Thoracic aorta (tissue), 2 donors: ENCODE measurements at regions not wholly inside any gene's neighbourhood (a gene's known extent, or its start where the extent isn't known, plus 50 kb on each side); places are given as distances from the start of the nearest gene placed in this dataset.

Experiments used
- ATAC-seq: fragments of 150-250 bp; one replicate; pipeline ENCODE4 v1.8.0; 2017; ENCODE audit warnings: low read depth; ENCODE audit not compliant: insufficient number of reproducible peaks, low FRiP score
- DNase-seq: peaks from one replicate; pipeline ENCODE4 v3.0.0-alpha.2; 2020; ENCODE audit warnings: low spot score
- H3K27ac ChIP-seq, 2 donors: fragments of 200-600 bp; sonication (generic); 1 replicate in 1 of 2; 2 replicates in 1 of 2; pipeline ENCODE4 v1.5.1; 2016; ENCODE audit warnings: mild to moderate bottlenecking in 2 of 2, moderate library complexity in 2 of 2
- H3K27me3 ChIP-seq: fragments of 200-600 bp; sonication (generic); replicated peaks from 2 replicates; pipeline ENCODE4 v1.6.0; 2016; ENCODE audit warnings: mild to moderate bottlenecking; ENCODE audit not compliant: insufficient read depth
- H3K36me3 ChIP-seq: fragments of 200-600 bp; sonication (generic); one replicate; pipeline ENCODE4 v1.5.1; 2016
- H3K4me1 ChIP-seq, 2 donors: fragments of 200-600 bp; sonication (generic); 1 replicate in 1 of 2; 2 replicates in 1 of 2; pipeline versions ENCODE4 v1.5.1 to v1.6.0; 2016; ENCODE audit warnings: low read depth in 2 of 2, mild to moderate bottlenecking in 1 of 2; ENCODE audit not compliant: control insufficient read depth in 1 of 2
- H3K4me3 ChIP-seq: fragments of 200-600 bp; sonication (generic); 2 replicates; pipeline ENCODE4 v1.5.1; 2016; ENCODE audit warnings: mild to moderate bottlenecking
- H3K9me3 ChIP-seq: fragments of 200-600 bp; sonication (generic); 2 replicates; pipeline ENCODE4 v1.5.1; 2016
- CTCF ChIP-seq: fragments of 200-600 bp; sonication (generic); IDR thresholded peaks from one replicate; pipeline ENCODE4 v1.5.1; 2019; ENCODE audit warnings: antibody characterized with exemption

GRCh38 chr4:181611033-181611711 lies 632.0 kb upstream of the TENM3 start:
- ATAC-seq, result no peak
- DNase-seq, result no peak

GRCh38 chr4:181611946-181612600 lies 631.1 kb upstream of the TENM3 start:
- no peaks in the 10 kb centered on the region for H3K9me3 ChIP-seq
- H3K4me3 ChIP-seq, result no peak overlapping the region
- no peak for ATAC-seq
- no peak for TF ChIP-seq CTCF
- H3K36me3 ChIP-seq, result no peaks in the 10 kb centered on the region
- H3K27ac ChIP-seq, result no peak overlapping the region
- no peak for DNase-seq
- no peaks in the 10 kb centered on the region for H3K4me1 ChIP-seq
- H3K27me3 ChIP-seq, result no peaks in the 10 kb centered on the region

More at GRCh38 chr4:181611033-181611711, 632.0 kb upstream of the TENM3 start:
- no peaks in the 10 kb centered on the region for H3K36me3 ChIP-seq
- no peak for TF ChIP-seq CTCF
- H3K4me3 ChIP-seq, result no peak overlapping the region
- no peaks in the 10 kb centered on the region for H3K9me3 ChIP-seq
- H3K4me1 ChIP-seq, result no peaks in the 10 kb centered on the region
- no peak overlapping the region for H3K27ac ChIP-seq
- no peaks in the 10 kb centered on the region for H3K27me3 ChIP-seq

- Histone ChIP-seq H3K27ac (no peak overlapping the region), H3K27me3 (no peaks in the 10 kb centered on the region), H3K36me3 (no peaks in the 10 kb centered on the region), H3K4me3 (no peak overlapping the region), H3K4me1 (no peaks in the 10 kb centered on the region), H3K9me3 (no peaks in the 10 kb centered on the region)
- DNase-seq (no peak), ATAC-seq (no peak)
- no peak for TF ChIP-seq CTCF
These were observed 630.0 kb upstream of the TENM3 start for GRCh38 chr4:181613200-181613599.

- no peak overlapping the region for H3K4me3 ChIP-seq
- ATAC-seq (no peak), DNase-seq (no peak)
- no peaks in the 10 kb centered on the region for H3K4me1 ChIP-seq
- no peaks in the 10 kb centered on the region for H3K36me3 ChIP-seq
- H3K27ac ChIP-seq, result no peak overlapping the region
- TF ChIP-seq CTCF, result no peak
- H3K27me3 ChIP-seq, result no peaks in the 10 kb centered on the region
- no peaks in the 10 kb centered on the region for H3K9me3 ChIP-seq
These were observed 625.1 kb upstream of the TENM3 start for GRCh38 chr4:181618038-181618618.

- no peak overlapping the region for H3K27ac ChIP-seq
- H3K4me3 ChIP-seq, result no peak overlapping the region
- TF ChIP-seq CTCF, result no peak
- H3K27me3 ChIP-seq, result no peaks in the 10 kb centered on the region
- H3K4me1 ChIP-seq, result no peaks in the 10 kb centered on the region
- no peaks in the 10 kb centered on the region for H3K9me3 ChIP-seq
- H3K36me3 ChIP-seq, result no peaks in the 10 kb centered on the region
- no peak for DNase-seq
- ATAC-seq, result no peak
These were observed 624.3 kb upstream of the TENM3 start for GRCh38 chr4:181618896-181619295.
